Kidney (tissue), 13 donors: ENCODE measurements at regions not wholly inside any gene's neighbourhood (a gene's known extent, or its start where the extent isn't known, plus 50 kb on each side); places are given as distances from the start of the nearest gene placed in this dataset.
A peak's percentile ranks its signal among the peaks of the same experiment; 100 is the strongest.

Experiments used
- DNase-seq, 5 donors: peaks; one replicate each; pipeline ENCODE4 v3.0.0-alpha.2; 2013 to 2020
- FAIRE-seq: peaks from 2 replicates; lab custom pipeline; 2012; peaks lifted over from hg19 to GRCh38; lab: Jason Lieb, UNC
- H3K27ac ChIP-seq, 2 donors: one replicate each; pipeline ENCODE4 v1.7.0; 2013; ENCODE audit warnings: low read depth in 2 of 2, low read length in 2 of 2, inconsistent platforms in 1 of 2
- H3K27me3 ChIP-seq: one replicate; pipeline ENCODE4 v1.7.1; 2013; ENCODE audit warnings: low read length, inconsistent platforms; ENCODE audit not compliant: control insufficient read depth, insufficient read depth
- H3K36me3 ChIP-seq, 3 donors: one replicate each; pipeline versions ENCODE4 v1.7.0 to v1.7.1; 2013; ENCODE audit warnings: low read length in 3 of 3, control low read depth in 1 of 3, inconsistent platforms in 1 of 3; ENCODE audit not compliant: insufficient read depth in 3 of 3, control insufficient read depth in 2 of 3
- H3K4me1 ChIP-seq, 3 donors: one replicate each; pipeline versions ENCODE4 v1.7.0 to v1.7.1; 2013; ENCODE audit warnings: low read length in 3 of 3, inconsistent platforms in 1 of 3, low read depth in 1 of 3; ENCODE audit not compliant: control insufficient read depth in 2 of 3, insufficient read depth in 2 of 3
- H3K4me3 ChIP-seq, 3 donors: one replicate each; pipeline versions ENCODE4 v1.7.0 to v1.8.1; 2013; ENCODE audit warnings: low read length in 3 of 3, control low read depth in 1 of 3, inconsistent platforms in 1 of 3
- H3K9ac ChIP-seq, 3 donors: one replicate each; pipeline versions ENCODE4 v1.7.0 to v1.7.1; 2013; ENCODE audit warnings: low read length in 3 of 3, control low read depth in 1 of 3, inconsistent platforms in 1 of 3
- H3K9me3 ChIP-seq, 3 donors: one replicate each; pipeline versions ENCODE4 v1.7.0 to v1.7.1; 2013; ENCODE audit warnings: low read length in 3 of 3, control low read depth in 1 of 3, inconsistent platforms in 1 of 3; ENCODE audit not compliant: control insufficient read depth in 2 of 3, insufficient read depth in 1 of 3
- intact Hi-C: fragments of 100-400 bp; cut with DNase I; formaldehyde crosslinking; loops from one replicate; pipeline ENCODE4 v1.11.1; 2022
- TF ChIP-seq, protein P1 (sequence below): IDR thresholded peaks from 3 replicates; pipeline ENCODE4 v1.5.1; 2012; ENCODE audit warnings: mild to moderate bottlenecking, moderate library complexity, borderline replicate concordance; ENCODE audit not compliant: insufficient read depth; ENCODE audit errors: extremely low read depth
- donor health status: control.
- donor health status: control.
- donor health status: control.
- donor health status: control.
- donor health status: control.
- donor health status: DM: yes; HTN: yes; CAD: no.
- donor health status: Normal renal cell carcinoma (clear cell type).

DNA sequence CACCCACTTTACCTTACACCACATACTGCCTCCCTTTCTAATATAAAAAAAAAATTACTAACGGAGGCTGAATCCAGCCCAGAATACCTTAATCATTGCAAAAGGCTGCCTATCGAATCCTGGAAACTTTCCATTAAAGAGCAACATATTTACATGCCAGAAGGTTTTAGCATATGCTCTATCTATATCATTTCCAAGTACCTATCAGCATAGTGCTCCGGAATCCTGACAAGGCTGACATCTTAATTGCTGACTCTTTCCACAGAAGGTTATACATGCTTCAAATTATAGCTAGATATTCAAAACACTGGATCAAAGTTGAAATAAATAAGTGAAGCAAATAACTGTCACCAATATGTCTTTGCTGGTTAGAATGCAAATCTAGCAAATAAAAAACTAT is 170.9 kb upstream of the CDK1 start:
- no peak for FAIRE-seq
- no peaks in the 10 kb centered on the region for H3K4me1 ChIP-seq
- H3K9ac ChIP-seq, result no peak overlapping the region
- TF ChIP-seq, protein P1, sequence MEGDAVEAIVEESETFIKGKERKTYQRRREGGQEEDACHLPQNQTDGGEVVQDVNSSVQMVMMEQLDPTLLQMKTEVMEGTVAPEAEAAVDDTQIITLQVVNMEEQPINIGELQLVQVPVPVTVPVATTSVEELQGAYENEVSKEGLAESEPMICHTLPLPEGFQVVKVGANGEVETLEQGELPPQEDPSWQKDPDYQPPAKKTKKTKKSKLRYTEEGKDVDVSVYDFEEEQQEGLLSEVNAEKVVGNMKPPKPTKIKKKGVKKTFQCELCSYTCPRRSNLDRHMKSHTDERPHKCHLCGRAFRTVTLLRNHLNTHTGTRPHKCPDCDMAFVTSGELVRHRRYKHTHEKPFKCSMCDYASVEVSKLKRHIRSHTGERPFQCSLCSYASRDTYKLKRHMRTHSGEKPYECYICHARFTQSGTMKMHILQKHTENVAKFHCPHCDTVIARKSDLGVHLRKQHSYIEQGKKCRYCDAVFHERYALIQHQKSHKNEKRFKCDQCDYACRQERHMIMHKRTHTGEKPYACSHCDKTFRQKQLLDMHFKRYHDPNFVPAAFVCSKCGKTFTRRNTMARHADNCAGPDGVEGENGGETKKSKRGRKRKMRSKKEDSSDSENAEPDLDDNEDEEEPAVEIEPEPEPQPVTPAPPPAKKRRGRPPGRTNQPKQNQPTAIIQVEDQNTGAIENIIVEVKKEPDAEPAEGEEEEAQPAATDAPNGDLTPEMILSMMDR, result no peak
- no peaks in the 10 kb centered on the region for H3K27me3 ChIP-seq
- no peak overlapping the region for H3K27ac ChIP-seq
- no peak overlapping the region for H3K4me3 ChIP-seq
- H3K36me3 ChIP-seq, result no peaks in the 10 kb centered on the region
- H3K9me3 ChIP-seq, result no peaks in the 10 kb centered on the region
- DNase-seq, result no peak
- intact Hi-C loops, result no loop called here

DNA sequence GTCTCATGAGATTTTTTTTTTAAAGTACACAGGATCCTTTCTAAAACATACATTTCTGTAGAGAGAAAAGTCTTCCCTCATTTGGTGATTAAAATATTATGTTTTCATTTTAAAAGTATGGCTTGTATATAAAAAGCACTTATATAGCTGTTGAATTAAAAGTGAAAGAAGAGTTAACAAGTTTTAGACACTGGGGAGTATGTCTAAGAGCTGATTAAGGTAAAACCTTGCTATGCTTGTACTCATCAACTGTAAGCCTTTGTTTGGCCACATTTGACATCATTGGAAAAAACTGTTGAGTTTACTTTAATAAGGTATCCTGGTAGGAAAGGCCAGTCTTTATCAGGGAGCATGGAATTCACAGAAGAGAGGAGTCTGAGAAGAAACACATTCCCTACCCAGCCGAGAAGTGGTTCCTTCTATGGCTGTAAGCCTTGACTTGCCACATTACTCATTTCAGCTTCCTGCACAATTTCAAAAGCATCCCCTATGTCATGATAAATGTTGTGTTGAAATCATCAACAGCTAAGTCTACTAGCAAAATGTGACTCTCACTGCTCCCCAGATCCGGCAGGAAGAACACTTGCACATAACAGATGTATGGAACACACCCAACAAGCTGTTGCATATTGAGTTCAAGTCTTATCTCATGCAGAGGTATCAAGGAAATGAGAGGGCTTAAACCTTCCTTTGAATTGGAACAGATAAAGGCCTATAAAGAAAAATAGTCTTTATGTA is 171.8 kb upstream of the CDK1 start:
- no peaks in the 10 kb centered on the region for H3K36me3 ChIP-seq
- H3K4me3 ChIP-seq, result no peak overlapping the region
- no peaks in the 10 kb centered on the region for H3K27me3 ChIP-seq
- no peaks in the 10 kb centered on the region for H3K9me3 ChIP-seq
- TF ChIP-seq, protein P1, result no peak
- FAIRE-seq (peak; percentile 17), DNase-seq (peak in 1 of 5 donors; percentile 25)
- intact Hi-C loops, result no loop called here
- no peak overlapping the region for H3K27ac ChIP-seq
- no peak overlapping the region for H3K9ac ChIP-seq
- H3K4me1 ChIP-seq, result no peaks in the 10 kb centered on the region

DNA sequence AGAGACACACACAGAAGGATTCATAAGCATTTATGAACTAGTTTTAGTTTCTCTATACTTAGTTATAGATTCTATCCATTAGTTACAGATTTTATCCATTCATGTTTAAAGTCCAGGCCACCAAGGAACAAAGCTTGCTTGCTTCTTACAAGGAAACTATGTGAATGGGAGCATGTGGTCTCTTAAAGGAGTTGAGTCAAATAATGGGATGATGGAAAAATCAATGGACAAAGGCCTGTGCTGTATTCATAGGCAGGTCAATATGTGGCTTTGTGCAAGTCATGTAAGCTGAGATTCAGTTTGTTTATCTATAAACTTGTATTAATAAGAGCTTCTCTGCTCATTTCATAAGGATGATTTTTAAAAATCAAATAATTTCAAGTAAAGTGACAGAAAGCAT is 172.8 kb upstream of the CDK1 start:
- DNase-seq (no peak), FAIRE-seq (no peak)
- no peaks in the 10 kb centered on the region for H3K4me1 ChIP-seq
- no peaks in the 10 kb centered on the region for H3K9me3 ChIP-seq
- no peaks in the 10 kb centered on the region for H3K27me3 ChIP-seq
- no peak overlapping the region for H3K9ac ChIP-seq
- TF ChIP-seq, protein P1, result no peak
- H3K4me3 ChIP-seq, result no peak overlapping the region
- no peaks in the 10 kb centered on the region for H3K36me3 ChIP-seq
- intact Hi-C loops, result no loop called here
- no peak overlapping the region for H3K27ac ChIP-seq
